ENCODE measurements at regions not wholly inside any gene's neighbourhood (a gene's known extent, or its start where the extent isn't known, plus 50 kb on each side); places are given as distances from the start of the nearest gene placed in this dataset.

DNA sequence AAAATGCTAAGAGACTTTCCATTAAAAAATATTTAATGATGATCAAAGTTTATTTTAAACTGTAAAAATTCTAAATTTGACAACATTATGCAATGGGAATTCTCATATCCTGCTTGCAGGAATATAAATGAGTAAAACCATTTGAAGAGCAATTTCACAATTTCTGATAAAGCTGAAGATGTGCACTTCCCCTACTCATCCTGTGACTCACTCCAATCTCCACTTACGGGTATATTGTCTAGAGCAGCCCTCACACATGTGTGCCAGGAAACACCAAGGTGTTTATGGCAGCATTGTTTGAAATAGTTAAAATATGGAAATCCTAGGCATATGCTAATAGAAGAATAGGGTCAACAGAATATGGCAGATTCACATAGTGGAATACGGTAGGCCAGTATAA, 158.4 kb downstream of the PDHA2 start:
- DNase-seq = no peak

DNA sequence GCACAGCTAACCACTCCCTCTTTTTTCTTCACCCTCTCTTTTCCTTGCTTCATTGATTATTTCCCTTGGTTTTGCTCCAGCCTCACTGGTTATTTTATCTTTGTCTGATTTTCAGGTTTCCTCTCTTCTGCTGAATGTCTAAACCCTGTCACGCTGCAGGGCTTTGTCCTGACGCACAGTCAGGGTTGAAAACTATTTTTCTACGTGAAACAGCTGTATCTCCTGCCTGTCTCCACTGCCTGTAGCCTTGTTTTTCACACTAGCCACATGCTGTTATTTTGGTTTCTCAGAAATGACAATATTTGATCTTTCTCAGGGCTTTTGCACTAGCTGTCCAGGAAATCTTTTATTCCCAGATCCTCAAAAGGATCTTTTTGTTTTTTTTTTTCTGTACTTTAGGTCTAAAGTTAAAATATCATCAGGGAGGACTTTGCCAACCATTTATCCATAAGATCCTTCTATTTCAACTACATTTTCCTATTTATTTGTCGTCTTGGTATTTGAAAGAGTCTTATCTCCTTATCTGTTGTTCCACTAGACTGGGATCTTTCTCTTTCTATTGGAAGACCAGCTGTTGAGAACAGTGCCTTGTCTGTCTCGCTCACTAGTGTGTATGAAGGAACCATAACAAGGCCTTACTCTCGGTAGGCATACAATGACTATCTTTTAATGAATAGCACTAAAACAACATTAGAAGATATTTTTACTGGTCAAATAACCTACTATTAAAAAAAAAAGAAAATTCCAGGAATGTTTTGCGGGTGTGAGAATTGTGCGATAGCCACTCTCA, 164.3 kb downstream of the PDHA2 start:
- DNase-seq = no peak

DNA sequence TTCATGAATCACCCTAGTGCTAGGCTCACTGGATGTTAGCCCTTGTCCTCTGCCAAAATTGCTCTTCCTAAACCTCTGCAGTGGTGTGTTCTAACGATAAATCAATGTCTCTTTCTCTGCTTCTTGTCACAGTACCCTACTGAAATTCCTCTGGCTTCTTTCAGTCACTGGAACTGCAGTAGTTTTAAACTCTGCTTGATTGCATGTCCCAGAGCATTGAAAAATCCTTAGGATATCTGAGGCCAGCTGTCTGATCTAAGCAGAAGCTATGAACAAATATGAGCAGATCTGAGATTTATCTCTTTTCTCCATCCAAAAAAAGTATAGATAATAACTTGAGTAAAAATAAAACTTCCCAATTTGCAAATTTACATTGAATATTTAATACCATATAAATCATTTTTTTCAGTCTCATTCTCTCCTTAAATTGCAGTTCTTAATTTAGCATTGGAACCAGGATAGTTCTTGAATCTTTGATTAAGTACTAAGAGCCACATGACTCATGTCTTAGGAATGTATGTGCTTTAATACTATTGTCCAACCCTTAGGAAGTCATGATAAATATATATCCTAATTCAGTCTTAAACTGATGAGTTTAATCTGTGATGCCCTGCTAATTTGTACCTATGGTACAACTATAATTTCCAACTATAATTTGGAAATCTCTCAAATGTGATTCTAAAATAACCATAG, 169.7 kb downstream of the PDHA2 start:
- DNase-seq = no peak

DNA sequence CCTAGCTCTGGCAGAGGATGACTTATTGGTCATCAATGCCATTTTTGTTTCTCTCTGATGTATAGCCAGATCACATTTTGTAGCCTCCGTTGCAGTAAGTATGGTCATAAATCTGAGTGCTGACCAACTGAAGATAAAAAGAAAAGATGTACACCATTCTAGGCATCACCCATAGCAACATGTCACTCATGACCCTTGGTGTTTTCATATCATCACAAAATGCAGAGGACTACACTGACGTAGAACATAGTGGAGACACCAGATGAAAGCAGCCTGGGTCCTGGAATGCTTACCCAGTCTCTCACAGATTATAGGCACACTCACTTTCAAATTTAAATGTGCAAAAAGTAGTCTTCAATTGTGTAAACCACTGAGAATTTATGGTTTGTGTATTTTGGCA, 172.8 kb downstream of the PDHA2 start:
- no peak for DNase-seq

DNA sequence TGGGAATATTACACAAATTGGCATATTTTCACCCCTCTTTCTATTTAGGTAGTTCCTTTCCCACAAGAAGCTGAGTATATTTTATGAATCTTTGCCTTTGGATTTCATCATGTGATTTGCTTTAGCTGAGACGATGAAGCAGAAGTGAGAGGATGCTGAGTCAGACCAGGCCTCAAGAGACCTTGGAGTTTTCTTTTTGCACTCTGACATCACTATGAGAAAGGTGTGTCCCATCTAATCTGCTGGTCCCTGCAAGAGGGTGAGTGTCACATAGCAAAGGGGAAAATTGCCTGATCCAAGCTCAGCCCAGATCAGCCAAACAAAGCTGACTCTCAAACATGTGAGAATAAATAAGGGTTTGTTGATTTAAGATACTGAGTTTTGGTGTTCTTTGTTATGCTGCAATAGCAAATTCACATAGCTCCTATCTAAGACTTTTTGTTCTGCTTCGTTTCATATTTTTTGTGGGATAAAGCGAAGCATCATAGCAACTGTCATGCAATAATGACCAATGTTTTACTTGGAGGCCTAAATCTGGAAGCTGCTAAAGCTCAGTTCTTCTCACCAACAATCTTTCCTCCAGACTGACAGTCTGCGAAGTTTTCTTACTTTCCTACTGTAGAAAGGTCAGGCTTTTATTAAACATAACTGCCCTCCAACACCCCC, 176.9 kb downstream of the PDHA2 start:
- DNase-seq = no peak

DNA sequence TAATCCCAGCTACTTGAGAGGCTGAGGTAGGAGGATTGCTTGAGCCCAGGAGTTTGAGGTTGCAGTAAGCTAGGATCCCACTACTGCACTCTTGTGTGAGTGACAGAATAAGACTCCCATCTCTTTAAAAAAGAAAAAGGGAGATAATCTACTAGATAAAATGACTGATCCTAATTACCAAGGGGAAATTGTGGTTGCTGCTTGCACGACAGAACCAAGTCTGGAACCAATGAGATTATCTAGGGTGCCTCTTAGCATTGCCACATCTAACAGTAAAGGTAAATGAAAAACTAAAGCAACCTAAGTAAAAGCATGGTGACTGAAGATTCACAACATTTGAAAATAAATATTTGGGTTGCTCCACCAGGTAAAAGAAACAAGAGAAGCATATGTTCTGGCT, 185.1 kb downstream of the PDHA2 start:
- no peak for DNase-seq

DNA sequence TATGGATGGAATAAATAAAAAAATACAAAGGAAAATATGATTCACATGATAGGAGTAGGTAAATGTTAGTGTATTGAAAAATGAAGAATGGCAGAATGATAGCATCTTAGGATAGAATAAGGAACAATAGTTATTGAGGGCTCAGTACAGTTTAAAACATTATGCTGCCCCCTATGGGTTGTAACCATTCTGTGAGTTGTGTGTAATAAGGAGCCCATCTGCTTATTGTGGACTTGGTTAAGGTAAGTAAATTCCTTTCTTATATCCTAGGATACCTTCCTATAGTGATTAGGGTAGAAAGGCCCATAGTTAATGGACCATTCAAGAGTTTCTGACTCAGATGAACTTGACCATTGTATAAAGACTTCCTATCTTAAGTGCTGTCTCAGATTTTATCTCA, 195.8 kb downstream of the PDHA2 start:
- no peak for DNase-seq

DNA sequence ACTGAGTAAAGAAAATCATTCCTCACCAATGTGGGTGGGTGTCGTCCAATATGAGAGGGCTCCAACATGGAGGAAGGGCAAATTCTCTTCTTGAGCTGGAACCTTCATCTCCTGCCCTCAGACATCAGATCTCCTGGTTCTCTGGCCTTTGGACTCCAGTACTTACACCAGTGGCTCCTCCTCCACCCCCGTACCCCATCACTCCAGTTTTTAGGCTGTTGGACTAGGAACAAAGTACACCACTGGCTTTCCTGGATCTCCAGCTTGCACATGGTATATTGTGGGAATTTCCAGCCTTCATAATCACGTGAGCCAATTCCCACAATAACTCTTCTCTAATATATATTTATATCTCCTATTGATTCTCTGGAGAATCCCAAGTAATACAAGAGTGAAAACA, 196.9 kb downstream of the PDHA2 start:
- no peak for DNase-seq

DNA sequence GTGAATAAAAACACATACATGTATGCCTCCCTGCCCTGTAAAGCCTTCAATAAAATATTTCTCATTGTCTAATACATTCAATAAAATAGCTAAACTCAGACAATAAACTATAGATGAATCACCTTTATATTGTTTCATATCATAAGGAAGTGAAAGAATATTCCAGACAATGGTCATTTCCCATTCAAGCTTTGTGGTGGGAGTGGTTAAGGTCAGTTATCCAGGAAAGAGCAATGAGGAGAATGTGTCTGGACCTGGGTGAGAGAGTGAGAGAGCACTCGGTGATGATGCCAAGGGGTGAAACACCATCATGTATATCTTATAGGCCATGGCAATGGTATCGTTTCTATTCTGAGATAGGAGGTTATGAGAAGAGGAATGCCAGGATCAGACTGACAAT, 197.8 kb downstream of the PDHA2 start:
- DNase-seq = no peak

DNA sequence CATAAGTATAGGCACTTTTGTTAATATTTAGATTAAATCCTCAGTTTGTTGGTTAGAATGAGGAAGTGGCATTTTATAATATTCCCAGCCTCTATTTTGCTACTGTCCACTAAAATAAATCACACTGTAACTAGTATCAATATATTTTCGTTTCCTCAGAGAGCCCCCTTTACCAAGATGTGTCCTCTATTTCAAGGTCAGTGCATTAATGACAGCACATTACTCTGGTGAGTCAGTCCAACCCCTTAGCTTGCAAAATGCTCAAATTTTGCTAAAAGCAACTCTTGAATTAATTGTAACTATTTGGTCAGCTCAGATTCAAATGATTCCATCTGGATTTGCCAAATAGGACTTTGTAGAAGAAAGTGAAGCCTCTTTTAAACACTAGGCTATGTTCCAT, 199.3 kb downstream of the PDHA2 start:
- DNase-seq = no peak

DNA sequence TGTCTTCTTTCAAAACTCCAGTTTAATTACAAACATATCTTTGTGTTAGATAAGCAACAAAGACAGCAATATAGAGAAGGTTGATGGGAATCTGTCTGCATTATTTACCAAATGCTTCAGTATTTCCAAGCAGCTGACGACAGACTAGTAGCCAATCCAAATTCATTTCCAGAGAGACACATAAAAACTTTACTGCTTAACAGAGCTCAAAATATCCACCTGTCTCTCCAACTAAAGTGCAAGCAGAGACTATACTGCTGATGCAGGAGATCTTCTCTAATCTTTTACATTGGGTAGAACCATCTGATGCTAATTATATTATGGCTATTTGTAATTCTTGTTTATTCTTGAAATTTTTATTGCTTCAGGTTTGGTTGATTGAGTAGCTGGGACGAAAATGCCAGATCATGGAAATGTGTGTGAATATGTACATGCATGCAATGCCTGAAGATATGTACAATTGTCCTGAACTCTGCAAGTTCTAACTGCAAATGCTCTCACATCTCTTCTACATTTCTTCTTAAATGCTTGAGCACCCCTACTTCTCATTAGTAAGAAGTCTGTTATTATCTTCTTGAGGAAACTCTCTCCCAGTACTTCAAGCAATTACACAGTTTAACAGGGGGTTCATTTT, 200.0 kb downstream of the PDHA2 start:
- no peak for DNase-seq

DNA sequence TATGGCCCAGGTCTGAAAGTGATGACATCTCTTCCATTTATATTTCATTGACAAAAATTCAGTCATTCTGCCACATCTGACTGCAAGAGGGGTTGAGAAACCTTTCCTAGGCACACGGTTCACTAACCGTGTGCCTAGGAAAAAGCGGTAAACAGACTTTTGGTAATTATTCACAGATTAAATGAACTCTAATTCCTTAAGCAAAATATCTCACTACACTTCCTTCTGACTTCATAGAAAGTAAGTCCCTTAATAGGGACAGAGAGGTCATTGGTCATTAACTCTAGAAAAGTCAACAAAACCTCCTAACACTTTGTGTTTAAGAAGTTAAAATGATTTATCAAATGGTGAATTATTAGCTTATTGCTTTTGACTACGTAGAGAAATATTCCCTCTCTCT, 205.1 kb downstream of the PDHA2 start:
- no peak for DNase-seq

DNA sequence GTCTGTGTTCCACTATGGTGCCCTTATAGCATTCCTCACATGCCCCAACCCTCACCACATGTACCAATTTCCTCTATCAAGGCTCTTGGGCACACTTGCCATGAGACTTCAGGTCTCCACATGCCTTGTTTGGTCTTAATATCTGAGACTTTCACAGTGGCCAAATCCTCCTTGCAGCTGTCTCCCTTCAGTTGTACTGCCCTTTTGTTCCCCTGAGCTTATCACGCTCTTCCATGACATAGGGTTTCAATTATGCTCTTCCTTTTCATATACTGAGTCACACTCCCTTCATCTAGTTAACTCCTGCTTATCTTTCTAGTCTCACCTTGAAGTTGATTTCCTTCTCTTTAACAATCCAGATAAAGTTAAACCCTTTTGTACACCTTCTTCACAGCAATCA, 212.9 kb downstream of the PDHA2 start:
- DNase-seq = no peak

DNA sequence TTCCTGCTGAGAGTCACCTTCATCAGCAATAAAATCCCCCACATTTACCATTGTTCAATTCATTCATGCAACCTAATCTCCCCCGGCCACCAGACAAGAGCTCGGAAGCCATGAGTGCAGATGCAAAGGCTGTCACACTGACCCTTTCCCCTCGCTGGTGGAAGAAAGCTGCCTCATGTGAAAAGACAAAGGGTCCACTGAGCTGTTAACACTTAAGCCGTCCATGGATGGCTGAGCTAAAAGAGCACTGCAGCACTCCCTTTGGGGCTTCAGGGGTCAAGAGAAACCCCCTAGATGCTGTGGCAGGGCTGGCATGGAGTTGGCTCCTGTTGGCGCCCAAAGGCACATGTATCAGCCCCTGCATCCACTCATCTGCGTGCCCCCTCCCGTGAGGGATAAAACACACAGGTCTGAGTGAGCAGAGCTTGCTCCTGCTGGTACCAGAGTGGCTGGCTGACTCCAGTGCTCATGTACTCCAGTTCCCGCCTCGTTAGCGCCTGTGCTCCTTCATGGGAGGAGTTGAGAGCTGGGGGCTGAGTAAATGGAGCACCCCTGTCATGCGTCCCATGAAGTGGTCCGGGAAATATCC, 216.5 kb downstream of the PDHA2 start:
- no peak for DNase-seq

DNA sequence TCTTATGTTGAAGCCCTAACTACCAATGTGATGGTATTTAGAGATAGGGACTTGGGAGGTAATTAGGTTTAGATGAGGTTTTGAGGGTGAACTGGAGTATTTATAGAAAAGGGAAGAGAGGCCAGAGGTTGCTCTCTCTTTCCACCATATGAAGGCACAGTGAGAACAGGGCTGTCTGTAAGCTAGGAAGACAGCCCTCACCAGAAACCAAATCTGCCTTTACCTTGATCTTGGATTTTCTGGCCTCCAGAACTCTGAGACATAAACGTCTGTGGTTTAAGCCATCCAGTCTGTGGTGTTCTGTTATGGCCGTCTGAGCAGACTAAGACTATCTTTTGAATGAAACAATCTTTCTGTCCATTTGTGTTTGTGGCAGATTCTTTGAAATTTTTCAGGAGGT, 223.7 kb downstream of the PDHA2 start:
- DNase-seq = no peak

DNA sequence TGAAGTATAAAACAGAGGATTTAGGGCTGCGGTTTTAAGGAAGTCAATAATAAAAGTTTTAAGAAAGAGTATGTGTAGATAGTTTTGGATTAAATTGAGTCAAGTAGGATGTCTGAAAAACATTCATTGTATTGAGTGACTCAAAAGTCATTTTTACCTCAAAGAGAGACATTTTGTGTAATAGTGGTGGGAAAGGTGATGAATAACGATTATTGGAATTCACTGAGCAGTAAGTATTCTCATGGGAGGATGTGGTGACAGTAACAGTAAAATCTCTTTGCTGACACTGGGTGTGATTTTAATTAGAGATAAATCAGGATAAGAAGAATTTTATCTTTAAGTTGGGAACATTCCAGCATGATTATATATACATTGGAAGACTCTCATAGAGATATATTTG, 233.6 kb downstream of the PDHA2 start:
- DNase-seq = no peak

DNA sequence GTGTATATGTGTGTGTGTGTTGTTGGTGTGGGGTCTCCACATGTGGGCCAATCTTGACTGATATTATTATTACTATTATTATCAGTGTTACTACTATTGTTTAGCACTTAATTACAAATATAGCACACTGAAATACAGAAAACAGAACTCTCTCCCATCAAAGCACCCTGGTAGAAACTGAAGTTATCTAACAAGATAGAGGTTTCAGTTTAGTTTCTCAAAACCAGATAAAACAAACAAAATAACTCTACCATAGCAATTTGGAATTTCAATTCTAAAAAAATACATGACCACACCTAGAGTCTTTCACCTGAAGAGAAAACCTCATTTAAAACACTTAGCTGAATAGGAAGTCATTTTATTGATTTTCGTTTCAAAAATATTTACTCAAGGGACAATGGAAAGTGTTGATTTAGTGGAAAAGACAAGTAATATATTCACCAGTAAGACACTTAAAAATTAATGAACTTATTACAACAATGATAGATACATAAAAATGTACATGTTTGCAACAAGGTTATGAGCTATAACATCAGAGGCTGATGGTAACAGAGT, 252.3 kb downstream of the PDHA2 start:
- DNase-seq = no peak

DNA sequence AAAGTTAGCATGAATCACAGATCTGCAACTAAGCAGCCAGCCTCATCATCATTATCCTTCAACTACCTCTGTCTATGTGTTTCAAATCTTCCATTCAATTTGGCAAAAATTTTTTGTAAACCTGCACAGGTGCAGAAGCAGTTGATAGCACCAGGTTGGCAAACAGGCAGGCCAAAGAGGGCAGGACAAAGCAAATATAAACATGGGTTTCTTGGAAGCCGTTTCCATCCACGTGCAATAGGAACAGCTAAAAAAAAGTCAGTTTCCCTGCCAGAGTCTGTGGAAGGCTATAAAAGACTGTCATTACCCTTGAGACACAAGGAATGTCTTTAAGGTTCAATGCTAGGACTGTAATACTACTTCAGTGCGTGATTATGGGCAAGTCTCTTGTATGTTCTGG, 253.2 kb downstream of the PDHA2 start:
- DNase-seq = no peak

DNA sequence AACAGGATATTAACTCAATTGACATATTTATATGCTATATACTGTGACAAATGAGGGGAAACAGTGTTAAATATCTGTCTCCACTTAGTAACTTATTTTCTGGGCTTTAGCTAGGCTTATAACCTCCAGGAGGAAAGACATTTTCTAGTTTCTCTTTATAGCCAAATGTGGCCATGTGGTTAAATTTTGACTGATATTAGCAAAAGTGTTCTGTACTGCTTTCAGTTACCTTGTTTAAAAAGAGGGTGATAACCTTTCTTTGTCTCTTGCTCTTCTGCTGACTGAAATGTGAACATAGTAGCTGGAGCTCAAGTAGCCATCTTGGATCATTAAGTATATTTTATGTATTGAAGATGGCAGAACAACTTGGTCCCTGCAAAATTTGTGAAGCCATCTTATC, 253.7 kb downstream of the PDHA2 start:
- DNase-seq = no peak

DNA sequence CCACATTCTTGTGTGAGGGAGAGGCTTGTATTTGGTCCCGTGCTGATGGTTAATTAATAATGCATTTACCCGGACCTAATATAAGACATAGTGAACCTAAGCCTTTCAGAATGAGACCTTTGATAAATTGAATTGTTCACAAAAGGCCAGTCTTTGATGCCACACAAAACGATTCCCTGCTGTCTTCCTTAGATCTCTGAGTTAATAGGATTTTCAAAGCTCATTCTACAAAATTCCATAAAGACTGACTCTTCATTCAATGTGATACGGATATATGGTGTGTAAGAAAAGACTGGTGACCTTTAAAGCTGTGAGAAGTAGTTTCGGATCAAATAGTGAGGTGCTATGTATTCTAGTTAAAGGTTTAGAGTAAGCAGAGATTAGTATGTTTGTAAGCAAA, 254.3 kb downstream of the PDHA2 start:
- DNase-seq = no peak

DNA sequence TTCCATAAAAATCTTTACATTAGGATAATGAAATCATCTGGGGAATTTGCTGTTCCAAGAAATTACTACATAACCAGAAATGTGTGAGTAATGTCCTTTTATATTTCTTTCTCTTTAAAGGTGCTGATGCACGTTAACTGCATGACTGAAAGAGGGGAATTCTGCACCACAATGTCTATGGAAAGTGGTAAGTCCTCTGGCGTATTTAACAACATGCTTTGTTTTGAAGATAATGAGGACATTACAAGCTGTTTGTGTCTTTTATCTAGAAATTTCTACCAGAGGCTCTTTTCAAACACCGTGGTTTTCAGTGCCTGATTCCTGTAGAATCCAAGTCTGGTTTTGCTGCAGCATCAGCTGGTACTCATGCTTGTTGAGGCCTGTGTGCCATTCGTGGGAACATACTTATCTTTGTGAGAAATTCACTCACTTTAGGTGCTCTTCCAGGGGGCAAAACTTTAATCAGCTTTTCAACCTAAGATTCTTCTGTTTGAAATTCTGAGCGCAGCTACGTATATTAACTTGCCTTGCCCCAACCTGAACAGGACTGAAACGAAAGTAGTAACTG, 257.2 kb downstream of the PDHA2 start:
- no peak for DNase-seq

DNA sequence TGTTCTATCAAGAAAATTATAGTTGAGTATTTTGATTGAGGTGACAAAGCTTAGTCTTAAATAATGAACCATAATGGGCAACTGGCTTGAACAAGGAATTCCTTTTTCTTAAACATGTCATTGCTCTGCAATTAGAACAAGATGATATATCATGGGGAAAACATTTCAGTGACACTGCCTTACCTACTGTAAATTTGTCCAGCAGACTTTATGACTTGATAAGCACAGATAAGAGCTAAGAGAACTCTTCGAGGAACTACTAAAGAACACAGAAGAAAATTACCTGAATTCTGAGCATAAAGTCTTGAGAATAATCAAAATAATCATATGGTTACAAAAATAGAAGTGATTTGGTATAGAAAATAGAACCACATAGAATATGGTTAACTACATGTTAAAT, 257.8 kb downstream of the PDHA2 start:
- no peak for DNase-seq

DNA sequence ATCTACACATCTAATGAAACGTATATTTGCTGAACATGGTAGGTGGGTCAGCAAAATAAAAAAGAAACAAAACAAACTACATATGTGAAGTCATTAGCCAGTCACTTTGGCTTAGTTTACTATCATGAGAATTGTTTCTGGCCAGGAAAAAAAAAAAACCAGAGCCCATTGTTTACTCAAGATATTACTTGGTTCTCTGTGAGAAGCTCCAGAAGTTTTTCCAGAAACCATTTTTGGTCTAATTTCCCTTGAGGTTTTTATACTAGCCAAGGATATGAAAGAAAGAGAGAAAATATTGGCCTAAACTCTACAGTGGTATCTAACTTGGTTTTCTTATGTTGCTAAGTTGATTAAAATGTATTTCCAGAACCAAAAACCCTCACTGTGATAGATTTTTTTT, 259.1 kb downstream of the PDHA2 start:
- DNase-seq = no peak

Measured in activated CD4-positive, alpha-beta T cell treated with anti-CD3 and anti-CD28 coated beads, Interleukin-2, amount 50 U/mL, for 48 hours (primary cell).